H9 (cell line): ENCODE measurements at regions not wholly inside any gene's neighbourhood (a gene's known extent, or its start where the extent isn't known, plus 50 kb on each side); places are given as distances from the start of the nearest gene placed in this dataset.

Source experiments
- DNase-seq: peaks from one replicate; pipeline ENCODE4 v3.0.0-alpha.2; 2017
- H2AFZ ChIP-seq: one replicate; pipeline ENCODE4 v1.6.1; 2013; ENCODE audit warnings: mild to moderate bottlenecking, low read length, control low read depth, moderate library complexity
- H2AK5ac ChIP-seq: 2 replicates; pipeline ENCODE4 v1.6.1; 2013; ENCODE audit warnings: low read length, control low read depth, mixed read lengths; ENCODE audit not compliant: insufficient read length
- H2BK120ac ChIP-seq: one replicate; pipeline ENCODE4 v1.6.1; 2013; ENCODE audit warnings: low read depth, mild to moderate bottlenecking, low read length, control low read depth, inconsistent platforms; ENCODE audit not compliant: poor library complexity, severe bottlenecking
- H2BK12ac ChIP-seq: 2 replicates; pipeline ENCODE4 v1.6.1; 2013; ENCODE audit warnings: low read length, control low read depth, mixed read lengths, low read depth; ENCODE audit not compliant: insufficient read length
- H2BK15ac ChIP-seq: 2 replicates; pipeline ENCODE4 v1.6.1; 2013; ENCODE audit warnings: low read depth, low read length, control low read depth
- H2BK20ac ChIP-seq: one replicate; pipeline ENCODE4 v1.6.1; 2013; ENCODE audit warnings: low read depth, mild to moderate bottlenecking, low read length, control low read depth, inconsistent platforms; ENCODE audit not compliant: poor library complexity, severe bottlenecking
- H2BK5ac ChIP-seq: 2 replicates; pipeline ENCODE4 v1.6.1; 2013; ENCODE audit warnings: low read length, control low read depth, mixed read lengths; ENCODE audit not compliant: insufficient read length
- H3K14ac ChIP-seq: 2 replicates; pipeline ENCODE4 v1.6.1; 2013; ENCODE audit warnings: low read length, control low read depth; ENCODE audit not compliant: insufficient read depth
- H3K18ac ChIP-seq: 2 replicates; pipeline ENCODE4 v1.6.1; 2013; ENCODE audit warnings: low read depth, mild to moderate bottlenecking, mixed read lengths, low read length, control low read depth; ENCODE audit not compliant: insufficient read length
- H3K23ac ChIP-seq: 2 replicates; pipeline ENCODE4 v1.6.1; 2013; ENCODE audit warnings: low read length, control low read depth, mixed read lengths, low read depth; ENCODE audit not compliant: insufficient read length
- H3K23me2 ChIP-seq: 2 replicates; pipeline ENCODE4 v1.6.1; 2013; ENCODE audit warnings: low read depth, mild to moderate bottlenecking, mixed read lengths, low read length, control low read depth; ENCODE audit not compliant: insufficient read length, poor library complexity, severe bottlenecking
- H3K27ac ChIP-seq: 2 replicates; pipeline ENCODE4 v1.5.1; 2013; ENCODE audit warnings: low read length, control low read depth, mixed read lengths, low read depth; ENCODE audit not compliant: insufficient read length
- H3K27me3 ChIP-seq: 2 replicates; pipeline ENCODE4 v1.6.1; 2013; ENCODE audit warnings: low read length, control low read depth, inconsistent platforms; ENCODE audit not compliant: insufficient read depth
- H3K4ac ChIP-seq: 2 replicates; pipeline ENCODE4 v1.6.1; 2013; ENCODE audit warnings: low read depth, mild to moderate bottlenecking, control low read depth, inconsistent platforms, low read length, moderate library complexity
- H3K4me1 ChIP-seq: 2 replicates; pipeline ENCODE4 v1.6.1; 2013; ENCODE audit warnings: low read length, control low read depth, inconsistent platforms; ENCODE audit not compliant: insufficient read depth
- H3K4me2 ChIP-seq: 2 replicates; pipeline ENCODE4 v1.6.1; 2013; ENCODE audit warnings: low read length, control low read depth, mixed read lengths; ENCODE audit not compliant: insufficient read length, insufficient read depth
- H3K56ac ChIP-seq: 2 replicates; pipeline ENCODE4 v1.6.1; 2013; ENCODE audit warnings: low read depth, mild to moderate bottlenecking, mixed read lengths, low read length, control low read depth; ENCODE audit not compliant: insufficient read length
- H3K79me1 ChIP-seq: 2 replicates; pipeline ENCODE4 v1.6.1; 2013; ENCODE audit warnings: low read depth, mild to moderate bottlenecking, moderate library complexity, low read length, control low read depth, inconsistent platforms; ENCODE audit not compliant: insufficient read depth, poor library complexity, severe bottlenecking
- H3K79me2 ChIP-seq: 2 replicates; pipeline ENCODE4 v1.6.1; 2013; ENCODE audit warnings: low read length, control low read depth, inconsistent platforms; ENCODE audit not compliant: insufficient read depth
- H3K9ac ChIP-seq: 2 replicates; pipeline ENCODE4 v1.6.1; 2013; ENCODE audit warnings: low read length, control low read depth, mixed read lengths; ENCODE audit not compliant: insufficient read length; ENCODE audit errors: extremely low read depth
- H3K9me3 ChIP-seq: one replicate; pipeline ENCODE4 v1.6.1; 2013; ENCODE audit warnings: low read depth, low read length, inconsistent platforms; ENCODE audit not compliant: control insufficient read depth
- H3T11ph ChIP-seq: one replicate; pipeline ENCODE4 v1.6.1; 2013; ENCODE audit warnings: mild to moderate bottlenecking, low read length, control low read depth, inconsistent platforms
- H4K20me1 ChIP-seq: one replicate; pipeline ENCODE4 v1.6.1; 2013; ENCODE audit not compliant: control insufficient read depth, insufficient read length, insufficient read depth
- H4K5ac ChIP-seq: 2 replicates; pipeline ENCODE4 v1.6.1; 2013; ENCODE audit warnings: low read depth, mild to moderate bottlenecking, mixed read lengths, low read length, control low read depth; ENCODE audit not compliant: insufficient read length
- H4K8ac ChIP-seq: replicated peaks from 2 replicates; pipeline ENCODE4 v1.6.1; 2013; ENCODE audit warnings: low read length, control low read depth, mixed read lengths, low read depth; ENCODE audit not compliant: insufficient read length
- H4K91ac ChIP-seq: 2 replicates; pipeline ENCODE4 v1.6.1; 2013; ENCODE audit warnings: low read depth, mild to moderate bottlenecking, moderate library complexity, mixed read lengths, low read length, control low read depth; ENCODE audit not compliant: insufficient read length
- H3K27ac Mint-ChIP-seq, 3 experiments: 2 replicates in 2 of 3; 3 replicates in 1 of 3; pipeline ENCODE4 v1.8.0; 2020 to 2021; ENCODE audit warnings: mixed read lengths in 3 of 3, mild to moderate bottlenecking in 1 of 3, moderate library complexity in 1 of 3
- H3K27me3 Mint-ChIP-seq: 2 replicates; pipeline ENCODE4 v1.8.0; 2021; ENCODE audit warnings: low read depth, mild to moderate bottlenecking, moderate library complexity, mixed read lengths
- H3K36me3 Mint-ChIP-seq, 3 experiments: 2 replicates in 2 of 3; 3 replicates in 1 of 3; pipeline ENCODE4 v1.8.0; 2020 to 2021; ENCODE audit warnings: low read depth in 3 of 3, mixed read lengths in 3 of 3; ENCODE audit not compliant: insufficient read depth in 1 of 3
- H3K4me1 Mint-ChIP-seq, 2 experiments: 2 replicates each; pipeline ENCODE4 v1.8.0; 2020; ENCODE audit warnings: mixed read lengths in 2 of 2
- H3K4me3 Mint-ChIP-seq, 2 experiments: 2 replicates in 1 of 2; 3 replicates in 1 of 2; pipeline ENCODE4 v1.8.0; 2020 to 2021; ENCODE audit warnings: mild to moderate bottlenecking in 2 of 2, mixed read lengths in 2 of 2, moderate library complexity in 1 of 2
- H3K9me3 Mint-ChIP-seq, 2 experiments: 2 replicates in 1 of 2; 3 replicates in 1 of 2; pipeline ENCODE4 v1.8.0; 2020; ENCODE audit warnings: mild to moderate bottlenecking in 2 of 2, mixed read lengths in 2 of 2, moderate library complexity in 1 of 2
- CTCF ChIP-seq: fragments of 200-600 bp; sonication (generic); conservative IDR thresholded peaks from 3 replicates; pipeline ENCODE4 v1.8.0; 2021; ENCODE audit warnings: antibody characterized with exemption, mild to moderate bottlenecking
- WGBS: extraction: QIAGEN DNeasy Blood & Tissue Kit; methylation state at CpG from one replicate; pipeline ENCODE4 v1.1.7; 2013; ENCODE audit warnings: missing lambda C conversion rate, low lambda C conversion rate, mixed read lengths; ENCODE audit not compliant: insufficient read length; ENCODE audit errors: extremely low coverage; 5-methylcytosine and 5-hydroxymethylcytosine counted together

- Histone ChIP-seq H2AFZ (no peak overlapping the region), H2BK5ac (no peak overlapping the region), H2BK20ac (no peak overlapping the region), H3K56ac (no peak overlapping the region), H3K18ac (no peak overlapping the region), H3K79me2 (no peaks in the 10 kb centered on the region), H3K23me2 (no peaks in the 10 kb centered on the region), H3K9ac (no peak overlapping the region), H2BK12ac (no peak overlapping the region), H3K4ac (no peak overlapping the region), H3K23ac (no peak overlapping the region), H4K8ac (no peak overlapping the region), H3K27me3 (no peaks in the 10 kb centered on the region), H3K9me3 (no peaks in the 10 kb centered on the region), H3K79me1 (no peaks in the 10 kb centered on the region), H3K14ac (no peak overlapping the region), H3K4me2 (no peak overlapping the region), H4K5ac (no peak overlapping the region), H2AK5ac (no peak overlapping the region), H2BK120ac (no peak overlapping the region), H4K20me1 (no peaks in the 10 kb centered on the region), H3K4me1 (no peaks in the 10 kb centered on the region), H2BK15ac (no peak overlapping the region), H3T11ph (no peak overlapping the region), H3K27ac (no peak overlapping the region), H4K91ac (no peak overlapping the region)
- no peak for DNase-seq
- Mint-ChIP-seq H3K4me3 (no peak overlapping the region), H3K4me1 (peaks cover 0 to 3% of the 10 kb centered on the region in 2 experiments; a peak in 1 of 4 replicates), H3K9me3 (peaks cover 13 to 14% of the 10 kb centered on the region in 2 experiments), H3K27ac (no peak overlapping the region), H3K27me3 (peaks cover 7% of the 10 kb centered on the region; the same call in 1 of the 2 replicates), H3K36me3 (peaks cover 0 to 3% (median 0%) of the 10 kb centered on the region in 3 experiments; a peak in 1 of 7 replicates)
- WGBS: no CpG with 5 or more reads among the region's 4 CpGs
- no peak for TF ChIP-seq CTCF
Measured at GRCh38 chr1:30619619-30620018, 103.8 kb downstream of the MATN1 start.
